HG02973 (cell line): ENCODE measurements at regions not wholly inside any gene's neighbourhood (a gene's known extent, or its start where the extent isn't known, plus 50 kb on each side); places are given as distances from the start of the nearest gene placed in this dataset.

ENCODE experiments used
- ATAC-seq: cut with Tn5 transposase; IDR thresholded peaks from one replicate; pipeline ENCODE4 v1.9.1; 2021; ENCODE audit warnings: moderate library complexity; ENCODE audit not compliant: unreplicated experiment

- ATAC-seq = no peak
Observed at GRCh38 chrX:7233580-7234406, 85.8 kb upstream of the PUDP start.

- no peak for ATAC-seq
Observed at GRCh38 chrX:7228226-7228625, 80.3 kb upstream of the PUDP start.

DNA sequence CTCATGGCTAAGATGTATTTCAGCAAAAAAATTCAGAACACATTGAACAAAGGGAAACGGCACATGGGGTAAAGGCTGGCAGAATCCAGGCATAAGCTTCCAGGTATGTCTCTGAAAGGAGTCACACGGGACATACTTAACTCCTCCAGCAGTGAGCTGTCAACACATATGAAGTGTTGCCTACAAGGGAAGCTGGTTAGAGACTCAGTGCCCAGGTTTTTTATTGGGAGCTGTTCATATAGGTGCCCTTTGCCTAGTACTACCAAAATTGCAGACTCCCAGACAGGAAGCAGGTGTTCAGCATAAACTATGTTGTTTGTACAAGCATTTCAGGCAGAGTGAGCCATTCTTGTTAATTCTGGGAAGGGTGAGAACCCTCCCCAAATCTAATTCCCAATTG lies 77.4 kb upstream of the PUDP start:
- no peak for ATAC-seq

DNA sequence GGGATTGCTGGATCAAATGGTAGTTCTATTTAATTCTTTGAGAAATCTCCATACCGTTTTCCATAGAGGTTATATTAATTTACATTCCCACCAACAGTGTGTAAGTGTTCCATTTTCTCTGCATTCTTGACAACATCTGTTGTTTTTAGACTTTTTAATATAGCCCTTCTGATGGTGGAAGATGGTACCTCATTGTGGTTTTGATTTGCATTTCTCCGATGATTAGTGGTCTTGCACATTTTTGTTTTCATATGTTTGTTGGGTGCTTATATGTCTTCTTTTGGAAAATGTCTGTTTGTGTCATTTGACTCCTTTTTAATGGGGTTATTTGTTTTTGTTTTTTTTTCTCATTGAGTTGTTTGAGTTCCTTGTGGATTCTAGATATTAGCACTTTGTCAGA lies 75.3 kb upstream of the PUDP start:
- no peak for ATAC-seq

DNA sequence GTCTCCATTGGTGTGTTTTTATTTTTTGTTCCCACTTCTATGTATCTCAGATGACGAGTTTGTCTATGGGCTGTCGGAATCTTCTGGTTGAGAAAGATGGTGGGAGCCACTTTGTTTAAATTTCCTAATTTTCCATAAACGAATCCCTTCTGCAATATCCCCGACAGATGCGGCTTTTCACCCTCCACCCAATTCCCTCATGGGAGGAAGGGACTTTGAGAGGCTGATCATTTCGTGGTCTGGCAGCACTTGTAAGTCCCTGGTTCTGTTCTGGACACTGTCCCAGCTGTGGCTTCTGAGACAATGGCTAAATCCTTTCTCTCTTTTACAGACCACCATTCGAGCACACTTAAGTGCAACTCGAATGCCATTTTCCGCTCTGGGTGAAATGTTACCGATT lies 72.2 kb upstream of the PUDP start:
- ATAC-seq = no peak

- no peak for ATAC-seq
Observed at GRCh38 chrX:7219153-7219705, 71.3 kb upstream of the PUDP start.

- no peak for ATAC-seq
Observed at GRCh38 chrX:7218321-7219152, 70.6 kb upstream of the PUDP start.

DNA sequence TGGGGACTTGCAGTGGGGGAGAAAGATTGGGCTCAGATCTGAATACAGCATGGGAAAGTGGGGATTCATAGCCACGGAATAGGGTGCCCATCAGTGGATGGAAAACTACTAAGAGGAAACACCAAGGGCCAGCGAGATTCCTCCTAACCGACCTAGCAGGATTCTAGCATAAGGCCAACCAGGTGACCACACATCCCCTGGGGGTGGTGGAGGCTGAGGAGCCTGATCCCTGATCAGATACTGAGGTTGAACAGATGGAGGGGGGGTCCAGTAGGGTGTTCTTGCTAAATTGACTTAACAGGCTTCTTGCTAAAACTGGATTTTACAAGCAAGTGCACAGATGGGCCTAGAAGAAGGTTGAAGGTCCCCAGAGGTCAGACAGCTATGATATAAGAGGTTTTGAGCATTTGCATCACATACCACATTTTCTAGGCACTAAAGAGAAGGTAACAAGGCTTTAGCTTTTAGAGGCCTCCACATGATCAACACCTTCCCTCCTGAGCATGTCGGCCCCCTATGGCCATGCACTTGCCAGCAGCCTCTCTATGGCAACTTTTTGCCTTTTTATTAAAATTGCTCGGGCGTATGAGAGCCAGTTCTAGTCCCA lies 69.1 kb upstream of the PUDP start:
- no peak for ATAC-seq

DNA sequence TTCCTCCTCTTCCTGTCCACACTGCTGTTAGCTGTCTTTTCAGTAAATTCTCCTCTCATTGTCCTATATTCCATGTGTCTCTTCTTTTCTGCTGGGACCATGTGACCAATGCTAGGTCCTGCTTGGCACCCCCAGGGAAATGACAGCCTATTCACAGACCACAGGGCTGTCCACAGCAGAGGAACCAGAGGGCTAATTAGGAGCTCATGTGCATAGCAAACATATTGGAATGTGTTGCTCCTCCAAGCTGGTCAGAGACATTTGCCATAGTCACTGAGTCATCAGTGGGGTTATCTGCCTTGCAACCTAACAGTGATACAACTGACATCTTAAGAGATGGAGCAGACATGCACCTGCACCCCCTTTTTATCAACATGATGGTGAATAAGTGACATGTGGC lies 67.9 kb upstream of the PUDP start:
- ATAC-seq = no peak

- no peak for ATAC-seq
Observed at GRCh38 chrX:7214251-7214650, 66.3 kb upstream of the PUDP start.

- ATAC-seq = no peak
Observed at GRCh38 chrX:7205037-7205577, 57.2 kb upstream of the PUDP start.

DNA sequence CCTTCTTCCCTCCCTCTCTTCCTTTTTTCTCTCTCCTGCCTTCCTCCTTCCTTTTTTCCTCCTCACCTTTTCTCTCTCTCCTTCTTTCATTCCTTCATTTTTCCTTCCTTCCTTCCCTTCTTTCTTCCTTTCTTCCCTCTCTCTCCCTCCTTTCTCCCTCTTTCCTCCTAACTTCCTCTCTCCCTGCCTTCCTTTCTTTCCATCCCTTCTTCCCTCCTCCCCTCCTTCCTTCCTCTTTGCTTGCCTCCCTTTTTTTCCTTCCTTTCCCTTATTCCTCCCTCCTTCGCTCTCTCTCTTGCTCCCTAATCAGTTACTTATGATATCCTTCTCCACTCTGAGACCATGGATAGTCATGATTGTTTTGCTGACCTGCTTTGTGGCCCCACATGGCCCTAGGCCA lies 56.7 kb upstream of the PUDP start:
- no peak for ATAC-seq

DNA sequence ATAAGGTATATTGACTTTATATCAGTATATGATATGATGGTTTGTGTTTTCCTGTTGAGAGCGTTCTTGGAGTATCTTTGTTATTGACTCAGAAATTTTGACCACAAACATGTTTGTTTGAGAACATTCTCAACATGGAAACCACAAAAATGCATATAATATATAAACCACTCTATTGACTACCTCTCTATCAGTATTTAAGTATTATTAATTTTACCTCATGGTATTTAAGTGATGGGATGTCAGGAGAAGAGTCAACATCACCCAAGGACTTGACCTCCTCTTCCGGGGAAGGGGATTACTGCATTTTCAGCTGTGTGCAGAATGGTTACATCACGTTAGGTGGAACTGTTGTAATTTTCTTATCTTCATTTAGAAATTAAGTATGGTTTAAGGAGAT lies 54.3 kb upstream of the PUDP start:
- no peak for ATAC-seq

DNA sequence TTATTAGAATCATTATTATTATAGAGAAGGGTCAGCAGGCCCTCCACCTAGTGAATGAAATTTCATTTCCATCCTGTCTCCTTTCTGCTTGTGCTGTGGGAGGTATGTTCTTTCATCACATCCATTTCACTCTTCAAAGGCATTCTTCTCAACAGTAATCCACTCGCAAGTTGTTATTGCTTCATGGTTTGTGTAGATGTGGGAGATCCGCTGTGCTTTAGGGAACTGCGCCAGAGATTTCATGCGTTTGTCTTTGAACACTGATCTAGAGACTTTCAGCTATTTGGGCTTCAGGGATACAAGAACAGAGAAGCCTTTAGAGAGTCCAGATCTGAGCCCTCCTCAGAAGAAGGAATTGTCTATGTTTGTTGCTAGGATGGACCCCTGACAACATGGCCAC lies 53.5 kb upstream of the PUDP start:
- ATAC-seq = no peak

DNA sequence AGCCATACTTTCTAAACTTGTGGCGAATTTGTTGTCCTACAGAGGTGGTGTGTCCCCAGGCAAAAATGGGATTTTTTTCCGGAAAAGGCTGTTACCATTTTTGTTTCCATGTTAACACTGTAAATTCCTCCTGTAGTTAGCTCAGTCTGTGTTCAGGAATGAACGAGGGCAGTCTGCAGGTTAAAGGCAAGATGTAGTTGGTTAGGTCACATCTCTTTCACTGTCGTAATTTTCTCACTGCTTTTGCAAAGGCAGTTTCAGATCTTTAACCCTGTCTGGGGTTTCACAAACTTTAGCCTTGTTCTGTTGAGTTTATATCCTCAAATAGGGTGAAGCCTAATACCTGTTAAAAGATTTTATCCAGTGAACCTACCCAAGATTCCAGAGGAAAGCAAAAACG lies 50.5 kb upstream of the PUDP start:
- ATAC-seq = no peak
